ENCODE measurements at regions not wholly inside any gene's neighbourhood (a gene's known extent, or its start where the extent isn't known, plus 50 kb on each side); places are given as distances from the start of the nearest gene placed in this dataset.

- Histone ChIP-seq H3K27ac (ENCODE audit: low read length) (no peak overlapping the region), H3K36me3 (ENCODE audit: insufficient read depth, low read length) (no peaks in the 10 kb centered on the region), H3K79me2 (ENCODE audit: insufficient read depth, low read length) (no peaks in the 10 kb centered on the region), H3K4me1 (ENCODE audit: insufficient read depth, low read length) (no peaks in the 10 kb centered on the region), H4K20me1 (ENCODE audit: insufficient read depth, low read length) (no peaks in the 10 kb centered on the region), H3K27me3 (ENCODE audit: insufficient read depth, low read length, poor library complexity) (no peaks in the 10 kb centered on the region), H3K9me3 (ENCODE audit: insufficient read depth, low read length, severe bottlenecking) (no peaks in the 10 kb centered on the region), H3K9ac (ENCODE audit: low read depth, low read length) (no peak overlapping the region), H3K4me2 (ENCODE audit: insufficient read depth, low read length) (no peak overlapping the region), H3K4me3 (ENCODE audit: low read depth in 1 of 2, low read length in 2 of 2) (no peak overlapping the region), H2AFZ (ENCODE audit: low read depth, low read length) (no peak overlapping the region)
- no peak for TF ChIP-seq CTCF (IDR thresholded peaks at IDR 0.05; ENCODE audit: borderline replicate concordance, extremely low read depth, low read length, poor library complexity, severe bottlenecking)
- no peak for TF ChIP-seq EZH2 (IDR thresholded peaks at IDR 0.05; ENCODE audit: borderline replicate concordance, low read depth, low read length, severe bottlenecking)
- DNase-seq (no peak), ATAC-seq (ENCODE audit: insufficient read depth, low read depth) (no peak)
Observed at GRCh38 chr7:8822595-8822994, 389.2 kb downstream of the NXPH1 start.

GRCh38 chr7:8823486-8823885 lies 390.1 kb downstream of the NXPH1 start:
- no peak for DNase-seq
- no peak overlapping the region for H3K4me3 ChIP-seq (ENCODE audit: low read depth in 1 of 2, low read length in 2 of 2)
- H3K36me3 ChIP-seq (ENCODE audit: insufficient read depth, low read length) = no peaks in the 10 kb centered on the region
- H3K27ac ChIP-seq (ENCODE audit: low read length) = no peak overlapping the region
- no peak overlapping the region for H3K9ac ChIP-seq (ENCODE audit: low read depth, low read length)
- no peaks in the 10 kb centered on the region for H3K4me1 ChIP-seq (ENCODE audit: insufficient read depth, low read length)
- H3K79me2 ChIP-seq (ENCODE audit: insufficient read depth, low read length) = no peaks in the 10 kb centered on the region
- no peak overlapping the region for H2AFZ ChIP-seq (ENCODE audit: low read depth, low read length)
- TF ChIP-seq CTCF (IDR thresholded peaks at IDR 0.05; ENCODE audit: borderline replicate concordance, extremely low read depth, low read length, poor library complexity, severe bottlenecking) = peak; percentile 11
- no peak for TF ChIP-seq EZH2 (IDR thresholded peaks at IDR 0.05; ENCODE audit: borderline replicate concordance, low read depth, low read length, severe bottlenecking)
- no peaks in the 10 kb centered on the region for H4K20me1 ChIP-seq (ENCODE audit: insufficient read depth, low read length)
- no peak for ATAC-seq (ENCODE audit: insufficient read depth, low read depth)
- H3K4me2 ChIP-seq (ENCODE audit: insufficient read depth, low read length) = no peak overlapping the region
- H3K27me3 ChIP-seq (ENCODE audit: insufficient read depth, low read length, poor library complexity) = no peaks in the 10 kb centered on the region
- no peaks in the 10 kb centered on the region for H3K9me3 ChIP-seq (ENCODE audit: insufficient read depth, low read length, severe bottlenecking)

GRCh38 chr7:8827329-8827728 lies 393.9 kb downstream of the NXPH1 start:
- H2AFZ ChIP-seq (ENCODE audit: low read depth, low read length) = no peak overlapping the region
- no peaks in the 10 kb centered on the region for H3K4me1 ChIP-seq (ENCODE audit: insufficient read depth, low read length)
- H3K9ac ChIP-seq (ENCODE audit: low read depth, low read length) = no peak overlapping the region
- TF ChIP-seq EZH2 (IDR thresholded peaks at IDR 0.05; ENCODE audit: borderline replicate concordance, low read depth, low read length, severe bottlenecking) = no peak
- TF ChIP-seq CTCF (IDR thresholded peaks at IDR 0.05; ENCODE audit: borderline replicate concordance, extremely low read depth, low read length, poor library complexity, severe bottlenecking) = no peak
- H3K79me2 ChIP-seq (ENCODE audit: insufficient read depth, low read length) = no peaks in the 10 kb centered on the region
- H3K36me3 ChIP-seq (ENCODE audit: insufficient read depth, low read length) = no peaks in the 10 kb centered on the region
- H3K4me2 ChIP-seq (ENCODE audit: insufficient read depth, low read length) = no peak overlapping the region
- no peak for ATAC-seq (ENCODE audit: insufficient read depth, low read depth)
- no peaks in the 10 kb centered on the region for H3K9me3 ChIP-seq (ENCODE audit: insufficient read depth, low read length, severe bottlenecking)
- H3K27me3 ChIP-seq (ENCODE audit: insufficient read depth, low read length, poor library complexity) = no peaks in the 10 kb centered on the region
- H4K20me1 ChIP-seq (ENCODE audit: insufficient read depth, low read length) = no peaks in the 10 kb centered on the region
- no peak for DNase-seq
- no peak overlapping the region for H3K4me3 ChIP-seq (ENCODE audit: low read depth in 1 of 2, low read length in 2 of 2)
- H3K27ac ChIP-seq (ENCODE audit: low read length) = no peak overlapping the region

- ATAC-seq (ENCODE audit: insufficient read depth, low read depth) = no peak
- H3K4me2 ChIP-seq (ENCODE audit: insufficient read depth, low read length) = no peak overlapping the region
- no peaks in the 10 kb centered on the region for H3K79me2 ChIP-seq (ENCODE audit: insufficient read depth, low read length)
- H4K20me1 ChIP-seq (ENCODE audit: insufficient read depth, low read length) = no peaks in the 10 kb centered on the region
- no peak overlapping the region for H3K4me3 ChIP-seq (ENCODE audit: low read depth in 1 of 2, low read length in 2 of 2)
- H3K9ac ChIP-seq (ENCODE audit: low read depth, low read length) = no peak overlapping the region
- no peaks in the 10 kb centered on the region for H3K27me3 ChIP-seq (ENCODE audit: insufficient read depth, low read length, poor library complexity)
- TF ChIP-seq CTCF (IDR thresholded peaks at IDR 0.05; ENCODE audit: borderline replicate concordance, extremely low read depth, low read length, poor library complexity, severe bottlenecking) = no peak
- TF ChIP-seq EZH2 (IDR thresholded peaks at IDR 0.05; ENCODE audit: borderline replicate concordance, low read depth, low read length, severe bottlenecking) = no peak
- no peak overlapping the region for H2AFZ ChIP-seq (ENCODE audit: low read depth, low read length)
- no peak overlapping the region for H3K27ac ChIP-seq (ENCODE audit: low read length)
- no peaks in the 10 kb centered on the region for H3K9me3 ChIP-seq (ENCODE audit: insufficient read depth, low read length, severe bottlenecking)
- DNase-seq = no peak
- no peaks in the 10 kb centered on the region for H3K4me1 ChIP-seq (ENCODE audit: insufficient read depth, low read length)
- no peaks in the 10 kb centered on the region for H3K36me3 ChIP-seq (ENCODE audit: insufficient read depth, low read length)
Observed at GRCh38 chr7:8829100-8829499, 395.7 kb downstream of the NXPH1 start.
